NT2/D1 (cell line): ENCODE measurements at regions not wholly inside any gene's neighbourhood (a gene's known extent, or its start where the extent isn't known, plus 50 kb on each side); places are given as distances from the start of the nearest gene placed in this dataset.
"Not testable (repeated sequence)": the region's sequence is repeated elsewhere in the genome, so short reads cannot be mapped to it uniquely, and the experiment has no call there.

Experiments used
- YY1 ChIP-seq: IDR thresholded peaks from 2 replicates; pipeline ENCODE4 v1.6.1; 2011; ENCODE audit not compliant: insufficient read length, insufficient read depth
- ZNF274 ChIP-seq: IDR thresholded peaks from 2 replicates; pipeline ENCODE4 v1.6.1; 2011; ENCODE audit warnings: mild to moderate bottlenecking, low read depth, low read length

- TF ChIP-seq YY1, ZNF274: not testable (repeated sequence)
Measured at GRCh38 chr2:87650837-87651236, 97.0 kb upstream of the PLGLB2 start.
